ENCODE measurements at regions not wholly inside any gene's neighbourhood (a gene's known extent, or its start where the extent isn't known, plus 50 kb on each side); places are given as distances from the start of the nearest gene placed in this dataset.

- Mint-ChIP-seq H3K36me3 (no peaks in the 10 kb centered on the region), H3K27ac (no peak overlapping the region), H3K27me3 (peaks cover 36% of the 10 kb centered on the region), H3K9me3 (no peaks in the 10 kb centered on the region), H3K4me1 (ENCODE audit: unreplicated experiment) (peaks cover 15% of the 10 kb centered on the region), H3K4me3 (no peak overlapping the region)
- TF ChIP-seq, protein P1, sequence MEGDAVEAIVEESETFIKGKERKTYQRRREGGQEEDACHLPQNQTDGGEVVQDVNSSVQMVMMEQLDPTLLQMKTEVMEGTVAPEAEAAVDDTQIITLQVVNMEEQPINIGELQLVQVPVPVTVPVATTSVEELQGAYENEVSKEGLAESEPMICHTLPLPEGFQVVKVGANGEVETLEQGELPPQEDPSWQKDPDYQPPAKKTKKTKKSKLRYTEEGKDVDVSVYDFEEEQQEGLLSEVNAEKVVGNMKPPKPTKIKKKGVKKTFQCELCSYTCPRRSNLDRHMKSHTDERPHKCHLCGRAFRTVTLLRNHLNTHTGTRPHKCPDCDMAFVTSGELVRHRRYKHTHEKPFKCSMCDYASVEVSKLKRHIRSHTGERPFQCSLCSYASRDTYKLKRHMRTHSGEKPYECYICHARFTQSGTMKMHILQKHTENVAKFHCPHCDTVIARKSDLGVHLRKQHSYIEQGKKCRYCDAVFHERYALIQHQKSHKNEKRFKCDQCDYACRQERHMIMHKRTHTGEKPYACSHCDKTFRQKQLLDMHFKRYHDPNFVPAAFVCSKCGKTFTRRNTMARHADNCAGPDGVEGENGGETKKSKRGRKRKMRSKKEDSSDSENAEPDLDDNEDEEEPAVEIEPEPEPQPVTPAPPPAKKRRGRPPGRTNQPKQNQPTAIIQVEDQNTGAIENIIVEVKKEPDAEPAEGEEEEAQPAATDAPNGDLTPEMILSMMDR (conservative IDR thresholded peaks at IDR 0.05): no peak
- no peak for DNase-seq (ENCODE audit: extremely low spot score, unreplicated experiment)
Observed at GRCh38 chr17:77792626-77793025, 165.9 kb upstream of the TNRC6C start.

GRCh38 chr17:77793146-77793970, 165.1 kb upstream of the TNRC6C start:
- no peaks in the 10 kb centered on the region for H3K9me3 Mint-ChIP-seq
- no peak overlapping the region for H3K27ac Mint-ChIP-seq
- TF ChIP-seq, protein P1 (conservative IDR thresholded peaks at IDR 0.05): no peak
- DNase-seq (ENCODE audit: extremely low spot score, unreplicated experiment): no peak
- peaks cover 29% of the 10 kb centered on the region for H3K27me3 Mint-ChIP-seq
- H3K4me1 Mint-ChIP-seq (ENCODE audit: unreplicated experiment): peaks cover 12% of the 10 kb centered on the region
- no peak overlapping the region for H3K4me3 Mint-ChIP-seq
- no peaks in the 10 kb centered on the region for H3K36me3 Mint-ChIP-seq

- H3K9me3 Mint-ChIP-seq: no peaks in the 10 kb centered on the region
- no peak overlapping the region for H3K27ac Mint-ChIP-seq
- TF ChIP-seq, protein P1 (conservative IDR thresholded peaks at IDR 0.05): no peak
- H3K27me3 Mint-ChIP-seq: peaks cover 29% of the 10 kb centered on the region
- peaks cover 12% of the 10 kb centered on the region for H3K4me1 Mint-ChIP-seq (ENCODE audit: unreplicated experiment)
- no peaks in the 10 kb centered on the region for H3K36me3 Mint-ChIP-seq
- H3K4me3 Mint-ChIP-seq: no peak overlapping the region
- no peak for DNase-seq (ENCODE audit: extremely low spot score, unreplicated experiment)
Observed at GRCh38 chr17:77793971-77794235, 164.6 kb upstream of the TNRC6C start.

GRCh38 chr17:77794846-77795245, 163.7 kb upstream of the TNRC6C start:
- Mint-ChIP-seq H3K4me1 (ENCODE audit: unreplicated experiment) (peaks cover 12% of the 10 kb centered on the region), H3K36me3 (no peaks in the 10 kb centered on the region), H3K27me3 (peaks cover 27% of the 10 kb centered on the region), H3K9me3 (no peaks in the 10 kb centered on the region), H3K4me3 (no peak overlapping the region), H3K27ac (peak overlapping the region; percentile 5)
- TF ChIP-seq, protein P1 (conservative IDR thresholded peaks at IDR 0.05): no peak
- DNase-seq (ENCODE audit: extremely low spot score, unreplicated experiment): no peak

GRCh38 chr17:77795685-77796084, 162.8 kb upstream of the TNRC6C start:
- H3K36me3 Mint-ChIP-seq: no peaks in the 10 kb centered on the region
- H3K27me3 Mint-ChIP-seq: peaks cover 21% of the 10 kb centered on the region
- no peaks in the 10 kb centered on the region for H3K9me3 Mint-ChIP-seq
- H3K4me3 Mint-ChIP-seq: no peak overlapping the region
- DNase-seq (ENCODE audit: extremely low spot score, unreplicated experiment): no peak
- no peak overlapping the region for H3K27ac Mint-ChIP-seq
- TF ChIP-seq, protein P1 (conservative IDR thresholded peaks at IDR 0.05): no peak
- H3K4me1 Mint-ChIP-seq (ENCODE audit: unreplicated experiment): peaks cover 6% of the 10 kb centered on the region
